ENCODE measurements at regions not wholly inside any gene's neighbourhood (a gene's known extent, or its start where the extent isn't known, plus 50 kb on each side); places are given as distances from the start of the nearest gene placed in this dataset.

- Mint-ChIP-seq H3K27me3 (ENCODE audit: low read depth) (no peaks in the 10 kb centered on the region), H3K4me3 (no peak overlapping the region), H3K27ac (no peak overlapping the region), H3K9me3 (no peaks in the 10 kb centered on the region), H3K4me1 (no peaks in the 10 kb centered on the region), H3K36me3 (no peaks in the 10 kb centered on the region)
- ChIA-PET POLR2A (no interaction called here), CTCF (interaction anchor here (0.9 kb wide), 1 partner anchor 19 kb away, joined by 3 read pairs; no protein-coding TSS in a partner anchor)
- no peak for TF ChIP-seq ZBTB43 (CRISPR knock-in tag; IDR thresholded peaks at IDR 0.05)
- TF ChIP-seq PRRX2 (CRISPR knock-in tag; IDR thresholded peaks at IDR 0.05), result no peak
- TF ChIP-seq ZNF219 (CRISPR knock-in tag; IDR thresholded peaks at IDR 0.05; ENCODE audit: borderline replicate concordance), result no peak
- no peak for TF ChIP-seq KAT7 (CRISPR knock-in tag; IDR thresholded peaks at IDR 0.05; ENCODE audit: borderline replicate concordance)
- no peak for TF ChIP-seq ZNF138 (CRISPR knock-in tag; conservative IDR thresholded peaks at IDR 0.05)
- TF ChIP-seq AR (CRISPR knock-in tag; IDR thresholded peaks at IDR 0.05), result no peak
- TF ChIP-seq ZNF423 (CRISPR knock-in tag; IDR thresholded peaks at IDR 0.05), result no peak
- no peak for TF ChIP-seq TCF7 (CRISPR knock-in tag; IDR thresholded peaks at IDR 0.05; ENCODE audit: low read depth)
- no peak for TF ChIP-seq ZNF232 (CRISPR knock-in tag; IDR thresholded peaks at IDR 0.05)
- TF ChIP-seq JUN (CRISPR knock-in tag; IDR thresholded peaks at IDR 0.05), result no peak
- TF ChIP-seq, protein P1, sequence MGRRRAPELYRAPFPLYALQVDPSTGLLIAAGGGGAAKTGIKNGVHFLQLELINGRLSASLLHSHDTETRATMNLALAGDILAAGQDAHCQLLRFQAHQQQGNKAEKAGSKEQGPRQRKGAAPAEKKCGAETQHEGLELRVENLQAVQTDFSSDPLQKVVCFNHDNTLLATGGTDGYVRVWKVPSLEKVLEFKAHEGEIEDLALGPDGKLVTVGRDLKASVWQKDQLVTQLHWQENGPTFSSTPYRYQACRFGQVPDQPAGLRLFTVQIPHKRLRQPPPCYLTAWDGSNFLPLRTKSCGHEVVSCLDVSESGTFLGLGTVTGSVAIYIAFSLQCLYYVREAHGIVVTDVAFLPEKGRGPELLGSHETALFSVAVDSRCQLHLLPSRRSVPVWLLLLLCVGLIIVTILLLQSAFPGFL (CRISPR knock-in tag; IDR thresholded peaks at IDR 0.05; ENCODE audit: borderline replicate concordance), result no peak
- no peak for TF ChIP-seq PRDM15 (CRISPR knock-in tag; IDR thresholded peaks at IDR 0.05)
- no peak for TF ChIP-seq ZNF396 (CRISPR knock-in tag; IDR thresholded peaks at IDR 0.05; ENCODE audit: borderline replicate concordance)
- TF ChIP-seq, protein P2, sequence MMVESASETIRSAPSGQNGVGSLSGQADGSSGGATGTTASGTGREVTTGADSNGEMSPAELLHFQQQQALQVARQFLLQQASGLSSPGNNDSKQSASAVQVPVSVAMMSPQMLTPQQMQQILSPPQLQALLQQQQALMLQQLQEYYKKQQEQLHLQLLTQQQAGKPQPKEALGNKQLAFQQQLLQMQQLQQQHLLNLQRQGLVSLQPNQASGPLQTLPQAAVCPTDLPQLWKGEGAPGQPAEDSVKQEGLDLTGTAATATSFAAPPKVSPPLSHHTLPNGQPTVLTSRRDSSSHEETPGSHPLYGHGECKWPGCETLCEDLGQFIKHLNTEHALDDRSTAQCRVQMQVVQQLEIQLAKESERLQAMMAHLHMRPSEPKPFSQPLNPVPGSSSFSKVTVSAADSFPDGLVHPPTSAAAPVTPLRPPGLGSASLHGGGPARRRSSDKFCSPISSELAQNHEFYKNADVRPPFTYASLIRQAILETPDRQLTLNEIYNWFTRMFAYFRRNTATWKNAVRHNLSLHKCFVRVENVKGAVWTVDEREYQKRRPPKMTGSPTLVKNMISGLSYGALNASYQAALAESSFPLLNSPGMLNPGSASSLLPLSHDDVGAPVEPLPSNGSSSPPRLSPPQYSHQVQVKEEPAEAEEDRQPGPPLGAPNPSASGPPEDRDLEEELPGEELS (CRISPR knock-in tag; IDR thresholded peaks at IDR 0.05), result no peak
- no peak for ATAC-seq
- no peak for DNase-seq (ENCODE audit: low spot score)
These were observed 164.4 kb upstream of the GSC start for GRCh38 chr14:94934276-94934810.

DNA sequence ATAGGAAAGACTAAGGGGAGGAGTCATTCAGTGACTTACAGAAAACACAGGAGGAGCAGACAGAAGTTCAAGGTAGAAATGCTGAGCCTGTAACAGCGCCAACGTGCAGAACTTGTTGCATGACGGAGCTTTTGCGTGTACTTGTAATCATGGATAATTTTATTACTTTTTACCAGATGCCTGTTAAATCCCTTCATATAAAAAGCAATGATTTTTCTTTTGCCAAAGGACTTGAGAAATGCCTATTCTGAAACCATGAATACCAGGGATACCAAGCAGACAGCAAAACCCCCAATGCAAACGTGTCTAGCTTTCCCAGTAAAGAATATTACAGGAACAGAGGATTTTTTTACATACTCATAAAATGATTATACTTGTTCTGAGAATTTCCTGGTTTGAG lies 163.6 kb upstream of the GSC start:
- H3K4me1 Mint-ChIP-seq, result no peaks in the 10 kb centered on the region
- DNase-seq (ENCODE audit: low spot score) (no peak), ATAC-seq (no peak)
- ChIA-PET CTCF (interaction anchor here (0.9 kb wide), 1 partner anchor 18 kb away, joined by 3 read pairs; no protein-coding TSS in a partner anchor), POLR2A (no interaction called here)
- H3K36me3 Mint-ChIP-seq, result no peaks in the 10 kb centered on the region
- H3K9me3 Mint-ChIP-seq, result no peaks in the 10 kb centered on the region
- no peak overlapping the region for H3K27ac Mint-ChIP-seq
- H3K4me3 Mint-ChIP-seq, result no peak overlapping the region
- no peaks in the 10 kb centered on the region for H3K27me3 Mint-ChIP-seq (ENCODE audit: low read depth)
- TF ChIP-seq CBFB (CRISPR knock-in tag; IDR thresholded peaks at IDR 0.05; ENCODE audit: low read depth) (no peak), ERG (CRISPR knock-in tag; IDR thresholded peaks at IDR 0.05) (no peak), ATF3 (CRISPR knock-in tag; conservative IDR thresholded peaks at IDR 0.05) (no peak), NR3C1 (CRISPR knock-in tag; conservative IDR thresholded peaks at IDR 0.05; ENCODE audit: low read depth) (no peak)

Data from WTC11 (cell line).